SJSA1 (cell line): ENCODE measurements at regions not wholly inside any gene's neighbourhood (a gene's known extent, or its start where the extent isn't known, plus 50 kb on each side); places are given as distances from the start of the nearest gene placed in this dataset.

ENCODE experiments used
- DNase-seq, 2 experiments: peaks; one replicate each; pipeline ENCODE4 v3.0.0-alpha.2; 2015 to 2020; ENCODE audit warnings: low spot score in 2 of 2, low read depth in 1 of 2
- H3K27ac ChIP-seq: fragments of 250-450 bp; sonication (Bioruptor Pico); 2 replicates; pipeline ENCODE4 v1.5.1; 2020; ENCODE audit warnings: mild to moderate bottlenecking, moderate library complexity
- H3K27me3 ChIP-seq: fragments of 250-450 bp; sonication (Bioruptor Pico); replicated peaks from 2 replicates; pipeline ENCODE4 v1.5.1; 2020; ENCODE audit warnings: mild to moderate bottlenecking, moderate library complexity
- H3K36me3 ChIP-seq: fragments of 250-450 bp; sonication (Bioruptor Pico); 2 replicates; pipeline ENCODE4 v1.5.1; 2020; ENCODE audit warnings: mild to moderate bottlenecking
- H3K4me1 ChIP-seq: fragments of 250-450 bp; sonication (Bioruptor Pico); replicated peaks from 2 replicates; pipeline ENCODE4 v1.6.1; 2021; ENCODE audit warnings: mild to moderate bottlenecking
- H3K4me3 ChIP-seq: fragments of 250-450 bp; sonication (Bioruptor Pico); 2 replicates; pipeline ENCODE4 v1.5.1; 2020; ENCODE audit warnings: mild to moderate bottlenecking
- H3K9me3 ChIP-seq: fragments of 250-450 bp; sonication (Bioruptor Pico); replicated peaks from 2 replicates; pipeline ENCODE4 v1.5.1; 2020; ENCODE audit warnings: mild to moderate bottlenecking

- Histone ChIP-seq H3K36me3 (no peaks in the 10 kb centered on the region), H3K9me3 (no peaks in the 10 kb centered on the region), H3K27ac (no peak overlapping the region), H3K27me3 (no peaks in the 10 kb centered on the region), H3K4me3 (no peak overlapping the region), H3K4me1 (no peaks in the 10 kb centered on the region)
- no peak for DNase-seq
These were observed 501.6 kb downstream of the CAAP1 start for GRCh38 chr9:26391036-26391435.

GRCh38 chr9:26375448-26375847 is 517.2 kb downstream of the CAAP1 start:
- Histone ChIP-seq H3K4me3 (no peak overlapping the region), H3K27me3 (no peaks in the 10 kb centered on the region), H3K36me3 (no peaks in the 10 kb centered on the region), H3K4me1 (no peaks in the 10 kb centered on the region), H3K27ac (no peak overlapping the region), H3K9me3 (no peaks in the 10 kb centered on the region)
- no peak for DNase-seq

DNA sequence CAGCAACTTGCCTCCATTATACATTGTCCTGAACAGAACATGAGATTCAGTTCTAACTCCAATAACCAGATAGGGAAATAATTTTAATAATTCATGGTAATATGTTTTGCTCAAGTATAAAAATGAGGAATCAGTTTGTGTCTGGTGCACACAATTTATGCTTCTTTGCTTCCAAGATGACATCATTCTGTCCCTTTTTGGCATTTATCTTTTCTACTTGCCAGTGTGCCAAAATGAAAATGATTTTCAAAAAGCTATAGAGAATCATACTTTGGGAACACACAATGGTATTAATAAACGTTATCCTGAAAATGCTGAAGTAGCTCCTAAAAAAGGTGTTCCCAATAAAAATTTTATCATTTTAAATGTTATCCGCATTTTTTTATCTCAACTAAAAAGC is 519.0 kb downstream of the CAAP1 start:
- no peaks in the 10 kb centered on the region for H3K4me1 ChIP-seq
- no peak for DNase-seq
- no peak overlapping the region for H3K4me3 ChIP-seq
- no peaks in the 10 kb centered on the region for H3K36me3 ChIP-seq
- no peak overlapping the region for H3K27ac ChIP-seq
- H3K9me3 ChIP-seq, result no peaks in the 10 kb centered on the region
- no peaks in the 10 kb centered on the region for H3K27me3 ChIP-seq

DNA sequence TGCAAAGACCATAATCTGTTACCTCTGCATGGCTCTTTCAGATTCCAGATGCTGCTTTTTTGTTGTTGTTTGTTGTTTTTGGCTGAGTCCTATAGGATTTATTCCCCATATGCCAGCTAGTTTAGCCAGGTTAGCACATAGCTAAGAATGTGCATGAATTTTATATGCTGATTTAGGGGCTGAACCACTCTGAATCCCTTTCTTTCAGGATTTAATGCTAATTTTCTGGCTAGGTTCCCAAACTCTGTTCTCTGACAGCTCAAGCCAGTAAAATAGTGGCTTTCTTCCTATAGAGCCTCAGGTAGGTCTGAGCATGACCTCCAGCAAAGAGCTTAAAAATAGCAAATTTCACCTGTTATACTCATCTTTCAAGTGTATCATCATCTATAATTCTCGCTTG is 521.4 kb downstream of the CAAP1 start:
- Histone ChIP-seq H3K4me1 (no peaks in the 10 kb centered on the region), H3K4me3 (no peak overlapping the region), H3K27me3 (no peaks in the 10 kb centered on the region), H3K27ac (no peak overlapping the region), H3K36me3 (no peaks in the 10 kb centered on the region), H3K9me3 (no peaks in the 10 kb centered on the region)
- DNase-seq, result no peak

DNA sequence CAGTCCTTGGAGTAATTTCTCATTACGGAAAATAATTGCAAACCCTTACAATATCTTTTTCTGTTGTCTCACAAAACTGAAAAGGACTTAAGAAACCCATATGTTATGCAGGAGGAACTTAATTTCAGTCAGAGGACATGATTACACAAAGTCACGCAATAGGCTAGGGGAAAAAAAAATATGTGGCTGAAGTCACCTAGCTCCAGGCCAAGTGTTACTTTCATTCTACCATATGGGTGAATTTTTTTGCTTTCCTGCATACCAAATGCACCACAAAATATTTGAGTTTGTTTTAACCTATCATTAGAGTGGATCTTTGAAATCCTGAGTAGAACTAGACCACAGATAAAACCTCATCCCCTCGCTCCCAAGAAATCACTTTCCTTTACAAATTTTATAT is 523.5 kb downstream of the CAAP1 start:
- Histone ChIP-seq H3K9me3 (no peaks in the 10 kb centered on the region), H3K27ac (no peak overlapping the region), H3K36me3 (no peaks in the 10 kb centered on the region), H3K27me3 (no peaks in the 10 kb centered on the region), H3K4me3 (no peak overlapping the region), H3K4me1 (no peaks in the 10 kb centered on the region)
- no peak for DNase-seq

DNA sequence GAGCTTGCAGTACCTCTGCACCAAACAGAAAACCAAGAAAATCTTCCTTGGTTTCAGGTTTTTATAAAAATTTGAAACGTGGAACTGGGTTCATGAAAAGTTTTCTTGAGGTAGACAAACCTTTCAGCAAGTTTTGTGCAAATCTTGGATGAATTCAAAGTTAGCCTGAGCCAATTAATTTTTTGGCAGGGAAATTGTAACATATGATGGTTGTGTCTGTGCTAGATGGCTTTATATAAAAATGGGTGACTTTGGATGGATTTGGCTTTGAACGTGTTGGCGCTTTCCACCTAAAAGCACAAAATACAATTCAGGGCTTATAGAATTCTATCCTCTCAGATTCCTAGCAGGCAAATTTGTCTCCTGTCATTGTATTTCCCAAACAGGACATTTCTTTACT is 524.4 kb downstream of the CAAP1 start:
- Histone ChIP-seq H3K4me3 (no peak overlapping the region), H3K27me3 (no peaks in the 10 kb centered on the region), H3K27ac (no peak overlapping the region), H3K9me3 (no peaks in the 10 kb centered on the region), H3K36me3 (no peaks in the 10 kb centered on the region), H3K4me1 (no peaks in the 10 kb centered on the region)
- DNase-seq, result no peak

- no peaks in the 10 kb centered on the region for H3K9me3 ChIP-seq
- no peaks in the 10 kb centered on the region for H3K4me1 ChIP-seq
- H3K4me3 ChIP-seq, result no peak overlapping the region
- no peak for DNase-seq
- H3K36me3 ChIP-seq, result no peaks in the 10 kb centered on the region
- H3K27me3 ChIP-seq, result no peaks in the 10 kb centered on the region
- H3K27ac ChIP-seq, result no peak overlapping the region
These were observed 531.6 kb downstream of the CAAP1 start for GRCh38 chr9:26361010-26361409.

DNA sequence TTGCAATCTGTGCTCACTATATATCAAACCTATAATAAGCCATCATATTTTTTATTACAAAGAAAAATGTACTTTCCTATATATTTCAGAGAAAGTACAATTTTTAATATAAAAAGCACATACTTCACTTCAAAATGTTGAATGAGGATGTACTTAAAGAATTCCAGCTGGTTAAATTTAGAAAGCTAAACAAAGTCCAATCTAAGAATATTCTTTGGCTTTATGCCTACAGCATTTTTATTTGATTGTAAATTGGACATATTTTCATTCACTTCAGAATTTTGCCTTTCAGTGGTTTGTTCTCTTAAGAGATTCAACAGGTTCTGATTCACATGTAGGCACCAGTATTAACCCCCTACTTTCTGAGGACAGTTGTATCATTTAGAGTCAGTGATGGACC is 533.8 kb downstream of the CAAP1 start:
- Histone ChIP-seq H3K27ac (no peak overlapping the region), H3K9me3 (no peaks in the 10 kb centered on the region), H3K36me3 (no peaks in the 10 kb centered on the region), H3K4me3 (no peak overlapping the region), H3K27me3 (no peaks in the 10 kb centered on the region), H3K4me1 (no peaks in the 10 kb centered on the region)
- DNase-seq, result no peak

- H3K4me3 ChIP-seq, result no peak overlapping the region
- no peaks in the 10 kb centered on the region for H3K4me1 ChIP-seq
- H3K9me3 ChIP-seq, result no peaks in the 10 kb centered on the region
- DNase-seq, result no peak
- H3K27ac ChIP-seq, result no peak overlapping the region
- H3K36me3 ChIP-seq, result no peaks in the 10 kb centered on the region
- no peaks in the 10 kb centered on the region for H3K27me3 ChIP-seq
These were observed 534.7 kb downstream of the CAAP1 start for GRCh38 chr9:26357803-26358344.

GRCh38 chr9:26356491-26356890 is 536.1 kb downstream of the CAAP1 start:
- no peak overlapping the region for H3K4me3 ChIP-seq
- no peaks in the 10 kb centered on the region for H3K36me3 ChIP-seq
- H3K27ac ChIP-seq, result no peak overlapping the region
- H3K27me3 ChIP-seq, result no peaks in the 10 kb centered on the region
- no peak for DNase-seq
- H3K9me3 ChIP-seq, result no peaks in the 10 kb centered on the region
- H3K4me1 ChIP-seq, result no peaks in the 10 kb centered on the region

DNA sequence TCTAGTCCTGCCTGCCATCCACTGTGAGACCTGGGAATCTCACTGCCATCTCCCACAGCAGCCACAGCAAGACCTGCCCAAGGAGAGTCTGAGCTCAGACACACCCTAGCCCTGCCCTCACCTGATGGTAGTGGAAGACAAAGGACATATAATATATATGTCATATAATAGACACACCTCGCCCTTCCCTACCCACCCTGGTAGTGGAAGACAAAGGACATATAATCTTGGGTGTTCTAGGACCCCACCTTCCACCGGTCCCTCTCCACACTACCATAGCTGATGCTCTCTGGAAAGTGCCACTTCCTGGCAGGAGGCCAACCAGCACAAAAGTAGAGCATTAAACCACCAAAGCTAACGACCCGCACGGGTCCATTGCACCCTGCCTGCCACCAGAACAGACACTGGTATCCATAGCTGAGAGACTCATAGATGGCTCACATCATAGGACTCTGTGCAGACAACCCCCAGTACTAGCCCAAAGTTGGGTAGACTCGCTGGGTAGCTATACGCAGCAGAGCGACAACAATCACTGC is 545.6 kb downstream of the CAAP1 start:
- no peaks in the 10 kb centered on the region for H3K36me3 ChIP-seq

GRCh38 chr9:26341545-26341944 is 551.1 kb downstream of the CAAP1 start:
- no peak for DNase-seq

More for the DNA sequence above, 545.6 kb downstream of the CAAP1 start:
- H3K27me3 ChIP-seq, result no peaks in the 10 kb centered on the region
- H3K4me1 ChIP-seq, result no peaks in the 10 kb centered on the region
- no peak overlapping the region for H3K27ac ChIP-seq
- H3K9me3 ChIP-seq, result no peaks in the 10 kb centered on the region
- no peak for DNase-seq
- H3K4me3 ChIP-seq, result no peak overlapping the region

DNA sequence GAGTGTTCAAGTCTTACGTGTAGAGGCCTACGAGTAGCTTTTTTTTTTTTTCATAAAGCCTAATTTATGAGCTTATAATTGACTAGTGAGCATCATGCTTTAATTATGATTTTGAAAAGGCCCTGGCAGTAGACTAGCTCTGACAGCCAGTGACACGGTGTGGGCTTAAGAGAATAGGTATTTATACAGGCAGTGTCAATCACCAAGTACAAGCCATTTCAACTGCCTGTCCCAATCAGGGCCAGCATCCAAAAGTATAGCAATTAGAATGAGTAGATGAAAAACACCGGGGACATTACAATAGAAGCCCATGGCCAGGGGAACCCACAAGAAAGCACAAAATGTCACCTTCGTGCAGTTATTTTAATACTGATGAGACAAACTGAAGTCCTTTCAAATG is 552.8 kb downstream of the CAAP1 start:
- Histone ChIP-seq H3K27ac (no peak overlapping the region), H3K9me3 (no peaks in the 10 kb centered on the region), H3K36me3 (no peaks in the 10 kb centered on the region), H3K4me1 (no peaks in the 10 kb centered on the region), H3K4me3 (no peak overlapping the region), H3K27me3 (no peaks in the 10 kb centered on the region)
- no peak for DNase-seq

More at GRCh38 chr9:26341545-26341944, 551.1 kb downstream of the CAAP1 start:
- H3K9me3 ChIP-seq, result no peaks in the 10 kb centered on the region
- no peaks in the 10 kb centered on the region for H3K4me1 ChIP-seq
- H3K4me3 ChIP-seq, result no peak overlapping the region
- H3K27ac ChIP-seq, result no peak overlapping the region
- no peaks in the 10 kb centered on the region for H3K36me3 ChIP-seq
- H3K27me3 ChIP-seq, result no peaks in the 10 kb centered on the region

GRCh38 chr9:26335116-26335515 is 557.5 kb downstream of the CAAP1 start:
- H3K4me3 ChIP-seq, result no peak overlapping the region
- H3K4me1 ChIP-seq, result no peaks in the 10 kb centered on the region
- H3K9me3 ChIP-seq, result no peaks in the 10 kb centered on the region
- no peak overlapping the region for H3K27ac ChIP-seq
- H3K27me3 ChIP-seq, result no peaks in the 10 kb centered on the region
- H3K36me3 ChIP-seq, result no peaks in the 10 kb centered on the region
- no peak for DNase-seq

DNA sequence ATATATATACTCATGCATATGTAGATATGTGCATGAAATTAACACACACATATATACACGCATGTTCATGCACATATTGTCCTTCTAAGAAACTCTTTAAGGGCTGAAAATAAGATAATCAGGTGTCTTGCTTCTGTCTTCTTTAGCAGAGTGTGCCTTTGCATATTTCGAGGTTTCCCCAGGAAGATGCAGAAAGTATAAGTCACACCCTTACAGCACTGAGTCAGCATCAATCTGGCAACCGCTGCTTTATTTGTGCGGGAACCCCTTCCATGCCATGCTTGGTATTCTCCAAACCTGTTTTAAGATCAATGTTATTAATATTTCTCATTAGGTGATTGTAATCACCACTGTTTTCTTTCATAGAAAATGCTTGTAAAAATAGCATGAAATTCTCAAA is 557.9 kb downstream of the CAAP1 start:
- no peaks in the 10 kb centered on the region for H3K4me1 ChIP-seq
- H3K36me3 ChIP-seq, result no peaks in the 10 kb centered on the region
- no peaks in the 10 kb centered on the region for H3K27me3 ChIP-seq
- H3K4me3 ChIP-seq, result no peak overlapping the region
- no peak overlapping the region for H3K27ac ChIP-seq
- DNase-seq, result no peak
- no peaks in the 10 kb centered on the region for H3K9me3 ChIP-seq
